DND-41 (cell line): ENCODE measurements at regions not wholly inside any gene's neighbourhood (a gene's known extent, or its start where the extent isn't known, plus 50 kb on each side); places are given as distances from the start of the nearest gene placed in this dataset.

ENCODE experiments used
- CTCF ChIP-seq: IDR thresholded peaks from 2 replicates; pipeline ENCODE4 v1.5.1; 2012; ENCODE audit warnings: borderline replicate concordance, low read length, moderate library complexity, mild to moderate bottlenecking; ENCODE audit not compliant: poor library complexity, severe bottlenecking; ENCODE audit errors: extremely low read depth
- EZH2 ChIP-seq: IDR thresholded peaks from 3 replicates; pipeline ENCODE4 v1.6.1; 2012; ENCODE audit warnings: borderline replicate concordance, low read depth, mild to moderate bottlenecking, moderate library complexity, low read length, inconsistent platforms; ENCODE audit not compliant: severe bottlenecking

GRCh38 chr15:70465812-70466211 is 297.5 kb downstream of the UACA start:
- TF ChIP-seq EZH2 (no peak), CTCF (no peak)
